Tibial nerve (tissue), 4 donors: ENCODE measurements at regions not wholly inside any gene's neighbourhood (a gene's known extent, or its start where the extent isn't known, plus 50 kb on each side); places are given as distances from the start of the nearest gene placed in this dataset.

Experiments
- DNase-seq, 2 donors: peaks; one replicate each; pipeline ENCODE4 v3.0.0-alpha.2; 2019; ENCODE audit warnings: low spot score in 2 of 2
- H3K27ac ChIP-seq, 4 donors: fragments of 200-600 bp; sonication (generic) in 3 of 4; one replicate each; pipeline ENCODE4 v1.5.1; 2017 to 2019; ENCODE audit warnings: mild to moderate bottlenecking in 1 of 4
- H3K27me3 ChIP-seq, 2 donors: fragments of 200-600 bp; sonication (generic) in 1 of 2; one replicate each; pipeline versions ENCODE4 v1.5.1 to v1.6.0; 2017 to 2019
- H3K36me3 ChIP-seq, 3 donors: fragments of 200-600 bp; sonication (generic); one replicate each; pipeline ENCODE4 v1.5.1; 2018 to 2019
- H3K4me1 ChIP-seq, 4 donors: fragments of 200-600 bp; sonication (generic) in 3 of 4; one replicate each; pipeline ENCODE4 v1.5.1; 2017 to 2019
- H3K4me3 ChIP-seq, 4 donors: fragments of 200-600 bp; sonication (generic) in 3 of 4; one replicate each; pipeline ENCODE4 v1.5.1; 2017 to 2019; ENCODE audit warnings: mild to moderate bottlenecking in 1 of 4, moderate library complexity in 1 of 4
- H3K9me3 ChIP-seq, 4 donors: fragments of 200-600 bp; sonication (generic) in 3 of 4; one replicate each; pipeline ENCODE4 v1.5.1; 2017 to 2019
- CTCF ChIP-seq, 5 experiments: fragments of 200-600 bp in 3 of 5; fragments of 450-650 bp in 2 of 5; sonication (generic) in 3 of 5; IDR thresholded peaks; one replicate each; pipeline ENCODE4 v1.5.1; 2016 to 2019; ENCODE audit warnings: antibody characterized with exemption in 5 of 5, mild to moderate bottlenecking in 3 of 5, moderate library complexity in 2 of 5
- EP300 ChIP-seq, 2 donors: sonication (generic); formaldehyde crosslinking; IDR thresholded peaks; one replicate each; pipeline ENCODE4 v1.6.1; 2017; ENCODE audit warnings: antibody characterized with exemption in 2 of 2, mild to moderate bottlenecking in 1 of 2
- POLR2A ChIP-seq, 2 donors: fragments of 450-650 bp; IDR thresholded peaks; one replicate each; pipeline ENCODE4 v1.6.1; 2017; ENCODE audit warnings: antibody characterized with exemption in 2 of 2, mild to moderate bottlenecking in 2 of 2, moderate library complexity in 2 of 2
- WGBS, 2 donors: methylation state at CpG; one replicate each; pipeline ENCODE4 v1.1.5; 2018; 5-methylcytosine and 5-hydroxymethylcytosine counted together

- no peaks in the 10 kb centered on the region for H3K36me3 ChIP-seq
- TF ChIP-seq POLR2A (IDR thresholded peaks at IDR 0.05) (no peak), EP300 (IDR thresholded peaks at IDR 0.05) (no peak), CTCF (IDR thresholded peaks at IDR 0.05) (no peak)
- H3K4me3 ChIP-seq = no peak overlapping the region
- no peaks in the 10 kb centered on the region for H3K9me3 ChIP-seq
- no peak for DNase-seq
- H3K27ac ChIP-seq = no peak overlapping the region
- H3K4me1 ChIP-seq = no peaks in the 10 kb centered on the region
- no peaks in the 10 kb centered on the region for H3K27me3 ChIP-seq
- 42 to 43% methylated on average over 4 of the region's 4 CpGs for WGBS, 2 donors
Observed at GRCh38 chr7:10584886-10585285, 388.8 kb upstream of the PHF14 start.

- no peaks in the 10 kb centered on the region for H3K36me3 ChIP-seq
- 73 to 79% methylated on average over 1 of the region's 1 CpG for WGBS, 2 donors
- TF ChIP-seq EP300 (IDR thresholded peaks at IDR 0.05) (no peak), POLR2A (IDR thresholded peaks at IDR 0.05) (no peak), CTCF (IDR thresholded peaks at IDR 0.05) (no peak)
- H3K27ac ChIP-seq = no peak overlapping the region
- H3K9me3 ChIP-seq = no peaks in the 10 kb centered on the region
- no peaks in the 10 kb centered on the region for H3K27me3 ChIP-seq
- no peak for DNase-seq
- no peaks in the 10 kb centered on the region for H3K4me1 ChIP-seq
- no peak overlapping the region for H3K4me3 ChIP-seq
Observed at GRCh38 chr7:10588084-10588483, 385.6 kb upstream of the PHF14 start.

GRCh38 chr7:10592604-10593003, 381.1 kb upstream of the PHF14 start:
- Histone ChIP-seq H3K27me3 (no peaks in the 10 kb centered on the region), H3K9me3 (no peaks in the 10 kb centered on the region), H3K4me3 (no peak overlapping the region), H3K4me1 (no peaks in the 10 kb centered on the region), H3K27ac (no peak overlapping the region), H3K36me3 (no peaks in the 10 kb centered on the region)
- 83 to 92% methylated on average over 2 of the region's 2 CpGs for WGBS, 2 donors
- no peak for TF ChIP-seq POLR2A (IDR thresholded peaks at IDR 0.05)
- no peak for TF ChIP-seq CTCF (IDR thresholded peaks at IDR 0.05)
- no peak for TF ChIP-seq EP300 (IDR thresholded peaks at IDR 0.05)
- no peak for DNase-seq

- Histone ChIP-seq H3K27ac (no peak overlapping the region), H3K4me3 (no peak overlapping the region), H3K27me3 (no peaks in the 10 kb centered on the region), H3K9me3 (no peaks in the 10 kb centered on the region), H3K36me3 (no peaks in the 10 kb centered on the region), H3K4me1 (no peaks in the 10 kb centered on the region)
- 75 to 87% methylated on average over 4 of the region's 4 CpGs for WGBS, 2 donors
- TF ChIP-seq EP300 (IDR thresholded peaks at IDR 0.05) (no peak), CTCF (IDR thresholded peaks at IDR 0.05) (no peak), POLR2A (IDR thresholded peaks at IDR 0.05) (no peak)
- DNase-seq = no peak
Observed at GRCh38 chr7:10593080-10593479, 380.6 kb upstream of the PHF14 start.

GRCh38 chr7:10596827-10597226, 376.8 kb upstream of the PHF14 start:
- TF ChIP-seq EP300 (IDR thresholded peaks at IDR 0.05) = no peak
- no peaks in the 10 kb centered on the region for H3K9me3 ChIP-seq
- H3K4me1 ChIP-seq = no peaks in the 10 kb centered on the region
- WGBS, 2 donors = 96 to 97% methylated on average over 2 of the region's 2 CpGs
- H3K4me3 ChIP-seq = no peak overlapping the region
- DNase-seq = no peak
- no peaks in the 10 kb centered on the region for H3K36me3 ChIP-seq
- no peaks in the 10 kb centered on the region for H3K27me3 ChIP-seq
- H3K27ac ChIP-seq = no peak overlapping the region

- no peaks in the 10 kb centered on the region for H3K36me3 ChIP-seq
- no peak for DNase-seq
- H3K4me3 ChIP-seq = no peak overlapping the region
- H3K9me3 ChIP-seq = no peaks in the 10 kb centered on the region
- H3K4me1 ChIP-seq = no peaks in the 10 kb centered on the region
- no peaks in the 10 kb centered on the region for H3K27me3 ChIP-seq
- TF ChIP-seq POLR2A (IDR thresholded peaks at IDR 0.05) (no peak), CTCF (IDR thresholded peaks at IDR 0.05) (no peak), EP300 (IDR thresholded peaks at IDR 0.05) (no peak)
- no peak overlapping the region for H3K27ac ChIP-seq
Observed at GRCh38 chr7:10604128-10604527, 369.5 kb upstream of the PHF14 start.
